ENCODE measurements at regions not wholly inside any gene's neighbourhood (a gene's known extent, or its start where the extent isn't known, plus 50 kb on each side); places are given as distances from the start of the nearest gene placed in this dataset.

GRCh38 chr12:127306604-127307215, 960.3 kb upstream of the TMEM132C start:
- TF ChIP-seq CTCF (IDR thresholded peaks at IDR 0.05) (no peak), EZH2 (IDR thresholded peaks at IDR 0.05) (no peak), EZH2phosphoT487 (IDR thresholded peaks at IDR 0.05) (no peak)
